Prostate gland (tissue), 2 donors: ENCODE measurements at regions not wholly inside any gene's neighbourhood (a gene's known extent, or its start where the extent isn't known, plus 50 kb on each side); places are given as distances from the start of the nearest gene placed in this dataset.

Experiments
- DNase-seq: peaks from one replicate; pipeline ENCODE4 v3.0.0-alpha.2; 2019; ENCODE audit warnings: low spot score
- H3K27ac ChIP-seq, 2 donors: fragments of 200-600 bp; sonication (generic); 2 replicates each; pipeline ENCODE4 v1.5.1; 2017 to 2019
- H3K27me3 ChIP-seq: fragments of 200-600 bp; sonication (generic); replicated peaks from 2 replicates; pipeline ENCODE4 v1.5.1; 2019; ENCODE audit not compliant: insufficient read depth
- H3K36me3 ChIP-seq, 2 donors: fragments of 200-600 bp; sonication (generic); 1 replicate in 1 of 2; 2 replicates in 1 of 2; pipeline versions ENCODE4 v1.5.1 to v1.8.1; 2017 to 2019
- H3K4me1 ChIP-seq: fragments of 200-600 bp; sonication (generic); replicated peaks from 2 replicates; pipeline ENCODE4 v1.5.1; 2019
- H3K4me3 ChIP-seq, 2 donors: fragments of 200-600 bp; sonication (generic); 2 replicates each; pipeline ENCODE4 v1.5.1; 2017 to 2019
- H3K9me3 ChIP-seq: fragments of 200-600 bp; sonication (generic); 2 replicates; pipeline ENCODE4 v1.5.1; 2017
- POLR2A ChIP-seq: fragments of 450-650 bp; IDR thresholded peaks from one replicate; pipeline ENCODE4 v1.6.1; 2016; ENCODE audit warnings: antibody characterized with exemption, mild to moderate bottlenecking
- POLR2AphosphoS5 ChIP-seq: sonication (generic); formaldehyde crosslinking; IDR thresholded peaks from one replicate; pipeline ENCODE4 v1.6.1; 2017; ENCODE audit warnings: antibody characterized with exemption
- WGBS: methylation state at CpG from one replicate; pipeline ENCODE4 v1.1.5; 2018; 5-methylcytosine and 5-hydroxymethylcytosine counted together
- intact Hi-C: fragments of 100-400 bp; cut with DNase I; formaldehyde crosslinking; loops from one replicate; pipeline ENCODE4 v1.14.2; 2022
- TF ChIP-seq, protein P1 (sequence below), 4 experiments: fragments of 200-600 bp in 2 of 4; fragments of 450-650 bp in 2 of 4; sonication (generic) in 2 of 4; IDR thresholded peaks; 1 replicate in 3 of 4; 2 replicates in 1 of 4; pipeline ENCODE4 v1.5.1; 2016 to 2019; ENCODE audit warnings: antibody characterized with exemption in 4 of 4, mild to moderate bottlenecking in 2 of 4, moderate library complexity in 2 of 4

DNA sequence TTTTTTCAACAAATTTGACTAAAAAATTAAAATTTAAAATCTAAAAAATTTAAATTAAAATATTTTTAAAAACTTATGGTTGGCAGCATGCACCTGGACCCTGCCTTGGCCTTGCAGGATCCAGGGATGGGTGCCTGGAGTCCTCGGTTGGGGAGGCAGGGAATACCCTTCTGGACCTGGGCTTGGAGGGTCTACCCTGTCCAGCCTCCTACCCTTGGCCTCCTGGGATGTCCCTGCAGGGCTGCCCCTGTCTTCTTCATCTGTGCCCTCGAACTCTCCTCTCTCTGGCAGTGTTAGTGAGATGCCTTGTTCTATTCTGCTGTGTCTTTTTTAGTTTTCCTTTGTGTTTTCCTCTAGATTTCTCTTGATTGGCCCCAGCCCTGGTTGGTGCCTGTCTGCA lies 68.9 kb upstream of the HAAO start:
- no peaks in the 10 kb centered on the region for H3K9me3 ChIP-seq
- no peaks in the 10 kb centered on the region for H3K36me3 ChIP-seq
- no peak overlapping the region for H3K4me3 ChIP-seq
- DNase-seq = no peak
- no peak overlapping the region for H3K27ac ChIP-seq
- no peak for TF ChIP-seq POLR2AphosphoS5
- TF ChIP-seq, protein P1, sequence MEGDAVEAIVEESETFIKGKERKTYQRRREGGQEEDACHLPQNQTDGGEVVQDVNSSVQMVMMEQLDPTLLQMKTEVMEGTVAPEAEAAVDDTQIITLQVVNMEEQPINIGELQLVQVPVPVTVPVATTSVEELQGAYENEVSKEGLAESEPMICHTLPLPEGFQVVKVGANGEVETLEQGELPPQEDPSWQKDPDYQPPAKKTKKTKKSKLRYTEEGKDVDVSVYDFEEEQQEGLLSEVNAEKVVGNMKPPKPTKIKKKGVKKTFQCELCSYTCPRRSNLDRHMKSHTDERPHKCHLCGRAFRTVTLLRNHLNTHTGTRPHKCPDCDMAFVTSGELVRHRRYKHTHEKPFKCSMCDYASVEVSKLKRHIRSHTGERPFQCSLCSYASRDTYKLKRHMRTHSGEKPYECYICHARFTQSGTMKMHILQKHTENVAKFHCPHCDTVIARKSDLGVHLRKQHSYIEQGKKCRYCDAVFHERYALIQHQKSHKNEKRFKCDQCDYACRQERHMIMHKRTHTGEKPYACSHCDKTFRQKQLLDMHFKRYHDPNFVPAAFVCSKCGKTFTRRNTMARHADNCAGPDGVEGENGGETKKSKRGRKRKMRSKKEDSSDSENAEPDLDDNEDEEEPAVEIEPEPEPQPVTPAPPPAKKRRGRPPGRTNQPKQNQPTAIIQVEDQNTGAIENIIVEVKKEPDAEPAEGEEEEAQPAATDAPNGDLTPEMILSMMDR (IDR thresholded peaks at IDR 0.05) = no peak
- TF ChIP-seq POLR2A = no peak
- H3K27me3 ChIP-seq = no peaks in the 10 kb centered on the region
- intact Hi-C loops = no loop called here
- no peaks in the 10 kb centered on the region for H3K4me1 ChIP-seq
- WGBS = 90% methylated on average over 2 of the region's 2 CpGs

DNA sequence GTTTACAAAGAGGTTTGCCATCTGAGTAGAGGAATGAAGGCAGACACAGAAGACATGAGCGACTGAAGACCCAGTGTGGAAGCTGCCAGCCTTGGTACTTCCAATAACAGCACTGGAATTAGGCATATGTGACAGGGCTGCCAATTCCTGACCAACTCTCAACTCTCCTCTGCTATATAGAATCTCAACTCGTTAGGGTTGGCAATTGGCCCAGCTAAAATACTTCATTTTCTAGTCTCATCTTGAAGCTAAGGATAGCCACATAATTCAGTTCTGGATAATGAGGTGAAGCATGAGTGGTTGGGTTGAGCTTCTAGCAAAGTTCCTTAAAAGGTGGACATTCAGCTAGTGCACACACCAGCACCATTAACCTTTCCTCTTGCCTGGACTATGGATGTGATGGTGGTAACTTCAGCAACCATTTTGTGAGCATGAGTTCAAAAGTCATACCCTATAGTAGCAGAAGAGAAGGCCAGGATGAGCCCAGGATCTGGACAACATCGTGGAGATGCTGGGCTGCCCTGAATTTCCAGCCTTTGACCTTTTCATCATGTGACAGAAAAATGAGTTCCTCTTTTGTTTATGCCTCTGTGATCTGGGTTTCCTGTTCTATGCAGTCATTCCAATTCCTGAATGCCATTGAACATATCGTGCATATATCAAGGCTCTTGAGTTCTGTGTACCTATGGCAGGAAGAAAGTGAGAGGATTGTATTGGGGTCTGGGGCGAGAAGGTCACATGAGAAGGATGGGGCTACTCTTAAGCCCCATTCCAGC lies 68.1 kb upstream of the HAAO start:
- Histone ChIP-seq H3K36me3 (no peaks in the 10 kb centered on the region), H3K4me1 (no peaks in the 10 kb centered on the region), H3K27me3 (no peaks in the 10 kb centered on the region), H3K27ac (no peak overlapping the region), H3K9me3 (no peaks in the 10 kb centered on the region), H3K4me3 (no peak overlapping the region)
- intact Hi-C loops = no loop called here
- WGBS = 72% methylated on average over 5 of the region's 5 CpGs
- no peak for TF ChIP-seq POLR2AphosphoS5
- TF ChIP-seq, protein P1 (IDR thresholded peaks at IDR 0.05) = no peak
- no peak for TF ChIP-seq POLR2A
- no peak for DNase-seq

DNA sequence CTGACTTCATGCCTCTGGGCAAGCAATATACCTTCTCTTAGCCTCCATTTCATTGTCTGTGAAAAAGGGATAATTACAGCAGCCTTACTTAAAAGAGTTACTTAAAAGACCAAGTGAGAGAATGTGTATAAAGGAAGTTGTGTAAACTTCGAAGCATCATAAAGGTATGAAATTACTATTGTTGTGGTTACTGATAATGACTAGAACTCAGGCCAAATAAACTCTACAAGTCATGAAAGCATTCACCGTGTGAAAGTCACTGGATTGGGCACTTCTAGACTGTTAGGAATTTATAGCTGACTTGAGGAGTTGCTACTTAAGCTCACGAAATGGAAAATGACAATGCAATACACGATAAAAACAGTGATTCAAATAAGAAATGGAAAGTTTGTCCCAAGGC lies 67.4 kb upstream of the HAAO start:
- Histone ChIP-seq H3K9me3 (no peaks in the 10 kb centered on the region), H3K36me3 (no peaks in the 10 kb centered on the region), H3K27me3 (no peaks in the 10 kb centered on the region), H3K4me1 (no peaks in the 10 kb centered on the region), H3K4me3 (no peak overlapping the region), H3K27ac (no peak overlapping the region)
- WGBS = 21% methylated on average over 4 of the region's 4 CpGs
- TF ChIP-seq, protein P1 (IDR thresholded peaks at IDR 0.05) = no peak
- no peak for TF ChIP-seq POLR2AphosphoS5
- TF ChIP-seq POLR2A = no peak
- DNase-seq = no peak
- intact Hi-C loops = loop anchor here (10.0 kb wide), 1 partner anchor 365 kb away; the partner anchor contains the start of gene ZFP36L2

DNA sequence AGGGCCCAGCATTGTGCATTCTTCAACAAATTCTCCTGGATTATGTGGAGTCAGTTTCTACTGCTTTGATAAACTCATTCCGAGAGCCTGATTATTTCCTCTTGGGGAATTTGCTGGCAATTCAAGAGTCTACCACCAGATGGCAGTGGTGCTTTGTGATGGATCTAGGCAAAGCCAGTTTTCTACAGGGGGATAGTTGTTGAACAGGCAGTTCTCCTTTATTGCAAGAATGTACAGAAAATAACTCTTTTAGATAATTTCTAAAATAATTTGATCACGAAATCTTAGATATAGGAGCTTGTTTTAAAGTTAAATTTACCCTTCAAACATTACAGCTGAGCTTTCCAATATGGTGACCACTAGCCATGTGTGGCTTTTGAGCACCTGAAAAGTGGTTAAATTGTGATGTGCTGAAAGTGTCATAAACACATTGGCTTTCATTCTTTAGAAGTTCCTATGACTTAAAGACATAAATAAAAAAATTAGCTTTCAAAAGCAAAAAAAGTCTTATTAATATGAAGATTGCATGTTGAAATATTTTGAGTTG lies 66.7 kb upstream of the HAAO start:
- H3K27me3 ChIP-seq = no peaks in the 10 kb centered on the region
- H3K9me3 ChIP-seq = no peaks in the 10 kb centered on the region
- 42% methylated on average over 2 of the region's 2 CpGs for WGBS
- H3K36me3 ChIP-seq = no peaks in the 10 kb centered on the region
- H3K27ac ChIP-seq = no peak overlapping the region
- H3K4me3 ChIP-seq = no peak overlapping the region
- TF ChIP-seq, protein P1 (IDR thresholded peaks at IDR 0.05) = peak; percentile 67 to 90 (median 84)
- peak; percentile 35 for TF ChIP-seq POLR2AphosphoS5
- TF ChIP-seq POLR2A = no peak
- no peaks in the 10 kb centered on the region for H3K4me1 ChIP-seq
- DNase-seq = peak; percentile 56
- intact Hi-C loops = loop anchor here (10.0 kb wide), 1 partner anchor 366 kb away; the partner anchor contains the start of gene ZFP36L2
